IgD-negative memory B cell (primary cell): ENCODE measurements at regions not wholly inside any gene's neighbourhood (a gene's known extent, or its start where the extent isn't known, plus 50 kb on each side); places are given as distances from the start of the nearest gene placed in this dataset.
"Not testable (repeated sequence)": the region's sequence is repeated elsewhere in the genome, so short reads cannot be mapped to it uniquely, and the experiment has no call there.

Experiments used
- H3K27ac Mint-ChIP-seq, 3 donors: one replicate each; pipeline ENCODE4 v1.8.0; 2020 to 2022; ENCODE audit warnings: mild to moderate bottlenecking in 3 of 3, mixed read lengths in 3 of 3, moderate library complexity in 1 of 3
- H3K27me3 Mint-ChIP-seq: one replicate; pipeline ENCODE4 v1.8.0; 2021; ENCODE audit warnings: mixed read lengths
- H3K36me3 Mint-ChIP-seq: one replicate; pipeline ENCODE4 v1.8.0; 2020; ENCODE audit warnings: mild to moderate bottlenecking, mixed read lengths
- H3K4me1 Mint-ChIP-seq, 3 donors: one replicate each; pipeline ENCODE4 v1.8.0; 2020 to 2022; ENCODE audit warnings: mixed read lengths in 3 of 3, mild to moderate bottlenecking in 1 of 3
- H3K4me3 Mint-ChIP-seq, 4 donors: one replicate each; pipeline ENCODE4 v1.8.0; 2020 to 2022; ENCODE audit warnings: mild to moderate bottlenecking in 4 of 4, mixed read lengths in 4 of 4, moderate library complexity in 3 of 4
- H3K9me3 Mint-ChIP-seq, 3 donors: one replicate each; pipeline ENCODE4 v1.8.0; 2020 to 2021; ENCODE audit warnings: mixed read lengths in 3 of 3, mild to moderate bottlenecking in 1 of 3

- not testable (repeated sequence) for H3K36me3 Mint-ChIP-seq, H3K4me1 Mint-ChIP-seq, H3K27me3 Mint-ChIP-seq, H3K4me3 Mint-ChIP-seq, H3K9me3 Mint-ChIP-seq, H3K27ac Mint-ChIP-seq
Observed at GRCh38 chr7:56370208-56370872, 254.1 kb upstream of the NUPR2 start.

GRCh38 chr7:56367914-56368313, 251.7 kb upstream of the NUPR2 start:
- H3K9me3 Mint-ChIP-seq, H3K36me3 Mint-ChIP-seq, H3K27ac Mint-ChIP-seq, H3K27me3 Mint-ChIP-seq, H3K4me3 Mint-ChIP-seq, H3K4me1 Mint-ChIP-seq: not testable (repeated sequence)

- not testable (repeated sequence) for H3K36me3 Mint-ChIP-seq, H3K9me3 Mint-ChIP-seq, H3K27ac Mint-ChIP-seq, H3K27me3 Mint-ChIP-seq, H3K4me1 Mint-ChIP-seq, H3K4me3 Mint-ChIP-seq
Observed at GRCh38 chr7:56367411-56367810, 251.2 kb upstream of the NUPR2 start.

- H3K4me3 Mint-ChIP-seq, H3K27me3 Mint-ChIP-seq, H3K9me3 Mint-ChIP-seq, H3K4me1 Mint-ChIP-seq, H3K36me3 Mint-ChIP-seq, H3K27ac Mint-ChIP-seq: not testable (repeated sequence)
Observed at GRCh38 chr7:56366701-56367100, 250.5 kb upstream of the NUPR2 start.

- H3K4me1 Mint-ChIP-seq, H3K4me3 Mint-ChIP-seq, H3K9me3 Mint-ChIP-seq, H3K27me3 Mint-ChIP-seq, H3K36me3 Mint-ChIP-seq, H3K27ac Mint-ChIP-seq: not testable (repeated sequence)
Observed at GRCh38 chr7:56352576-56352975, 236.4 kb upstream of the NUPR2 start.

- H3K27ac Mint-ChIP-seq, H3K27me3 Mint-ChIP-seq, H3K36me3 Mint-ChIP-seq, H3K4me1 Mint-ChIP-seq, H3K9me3 Mint-ChIP-seq, H3K4me3 Mint-ChIP-seq: not testable (repeated sequence)
Observed at GRCh38 chr7:56351181-56351580, 235.0 kb upstream of the NUPR2 start.

- not testable (repeated sequence) for H3K27me3 Mint-ChIP-seq, H3K27ac Mint-ChIP-seq, H3K36me3 Mint-ChIP-seq, H3K4me1 Mint-ChIP-seq, H3K4me3 Mint-ChIP-seq, H3K9me3 Mint-ChIP-seq
Observed at GRCh38 chr7:56348311-56348710, 232.1 kb upstream of the NUPR2 start.

GRCh38 chr7:56328327-56328726, 212.1 kb upstream of the NUPR2 start:
- not testable (repeated sequence) for H3K36me3 Mint-ChIP-seq, H3K4me1 Mint-ChIP-seq, H3K27me3 Mint-ChIP-seq, H3K9me3 Mint-ChIP-seq, H3K4me3 Mint-ChIP-seq, H3K27ac Mint-ChIP-seq

GRCh38 chr7:56290548-56290947, 174.3 kb upstream of the NUPR2 start:
- peaks cover 6 to 17% (median 7%) of the 10 kb centered on the region in 3 donors for H3K9me3 Mint-ChIP-seq

GRCh38 chr7:56287429-56288138, 171.4 kb upstream of the NUPR2 start:
- H3K4me1 Mint-ChIP-seq: no peaks in the 10 kb centered on the region
- no peaks in the 10 kb centered on the region for H3K27me3 Mint-ChIP-seq
- H3K4me3 Mint-ChIP-seq: no peak overlapping the region
- H3K36me3 Mint-ChIP-seq: no peaks in the 10 kb centered on the region
- no peak overlapping the region for H3K27ac Mint-ChIP-seq
- peaks cover 7 to 14% (median 11%) of the 10 kb centered on the region in 3 donors for H3K9me3 Mint-ChIP-seq

More at GRCh38 chr7:56290548-56290947, 174.3 kb upstream of the NUPR2 start:
- Mint-ChIP-seq H3K27me3 (no peaks in the 10 kb centered on the region), H3K27ac (no peak overlapping the region), H3K4me3 (no peak overlapping the region), H3K36me3 (peaks cover 2% of the 10 kb centered on the region), H3K4me1 (no peaks in the 10 kb centered on the region)

GRCh38 chr7:56256108-56256507, 139.9 kb upstream of the NUPR2 start:
- Mint-ChIP-seq H3K27ac (no peak overlapping the region), H3K4me3 (no peak overlapping the region), H3K27me3 (no peaks in the 10 kb centered on the region), H3K36me3 (no peaks in the 10 kb centered on the region), H3K9me3 (peaks cover 6 to 22% (median 7%) of the 10 kb centered on the region in 3 donors), H3K4me1 (no peaks in the 10 kb centered on the region)

GRCh38 chr7:56250135-56250534, 133.9 kb upstream of the NUPR2 start:
- Mint-ChIP-seq H3K4me3 (no peak overlapping the region), H3K9me3 (peaks cover 4 to 18% (median 15%) of the 10 kb centered on the region in 3 donors), H3K4me1 (no peaks in the 10 kb centered on the region)

GRCh38 chr7:56229631-56230030, 113.4 kb upstream of the NUPR2 start:
- no peaks in the 10 kb centered on the region for H3K27me3 Mint-ChIP-seq
- H3K27ac Mint-ChIP-seq: no peak overlapping the region
- H3K4me1 Mint-ChIP-seq: no peaks in the 10 kb centered on the region
- H3K4me3 Mint-ChIP-seq: no peak overlapping the region
- peaks cover 0 to 6% (median 6%) of the 10 kb centered on the region in 3 donors for H3K9me3 Mint-ChIP-seq
- no peaks in the 10 kb centered on the region for H3K36me3 Mint-ChIP-seq

More at GRCh38 chr7:56250135-56250534, 133.9 kb upstream of the NUPR2 start:
- Mint-ChIP-seq H3K27me3 (no peaks in the 10 kb centered on the region), H3K27ac (no peak overlapping the region), H3K36me3 (peaks cover 2% of the 10 kb centered on the region)

- Mint-ChIP-seq H3K4me1 (no peaks in the 10 kb centered on the region), H3K27ac (no peak overlapping the region), H3K27me3 (no peaks in the 10 kb centered on the region), H3K36me3 (no peaks in the 10 kb centered on the region), H3K9me3 (peaks cover 6 to 8% (median 7%) of the 10 kb centered on the region in 3 donors), H3K4me3 (no peak overlapping the region)
Observed at GRCh38 chr7:56222866-56223265, 106.6 kb upstream of the NUPR2 start.

GRCh38 chr7:56219017-56219416, 102.8 kb upstream of the NUPR2 start:
- Mint-ChIP-seq H3K4me1 (no peaks in the 10 kb centered on the region), H3K27ac (no peak overlapping the region), H3K9me3 (peaks cover 13 to 17% (median 16%) of the 10 kb centered on the region in 3 donors), H3K36me3 (peaks cover 2% of the 10 kb centered on the region), H3K27me3 (no peaks in the 10 kb centered on the region), H3K4me3 (no peak overlapping the region)

- Mint-ChIP-seq H3K27me3 (no peaks in the 10 kb centered on the region), H3K4me3 (no peak overlapping the region), H3K36me3 (peaks cover 2% of the 10 kb centered on the region), H3K9me3 (peaks cover 13 to 20% (median 16%) of the 10 kb centered on the region in 3 donors), H3K4me1 (no peaks in the 10 kb centered on the region), H3K27ac (no peak overlapping the region)
Observed at GRCh38 chr7:56218510-56218909, 102.3 kb upstream of the NUPR2 start.
